Keratinocyte (primary cell): ENCODE measurements at regions not wholly inside any gene's neighbourhood (a gene's known extent, or its start where the extent isn't known, plus 50 kb on each side); places are given as distances from the start of the nearest gene placed in this dataset.

Experiments
- CTCF ChIP-seq, 3 experiments: IDR thresholded peaks in 1 of 3; conservative IDR thresholded peaks in 1 of 3; optimal IDR thresholded peaks in 1 of 3; 2 replicates in 2 of 3; 3 replicates in 1 of 3; pipeline versions ENCODE3 to v1.5.1; 2011; ENCODE audit warnings: low read length in 3 of 3, mild to moderate bottlenecking in 3 of 3, moderate library complexity in 2 of 3, control low read depth in 1 of 3, inconsistent platforms in 1 of 3; ENCODE audit not compliant: insufficient read depth in 2 of 3; ENCODE audit errors: extremely low read depth in 1 of 3
- EZH2 ChIP-seq: IDR thresholded peaks from one replicate; pipeline ENCODE4 v1.6.1; 2012; ENCODE audit warnings: inconsistent platforms, mild to moderate bottlenecking, low read length, moderate library complexity

GRCh38 chr4:106864231-106864630 is 171.9 kb downstream of the DKK2 start:
- no peak for TF ChIP-seq CTCF (optimal IDR thresholded peaks at IDR 0.05 in 1 of 3, IDR thresholded peaks at IDR 0.05 in 1 of 3, conservative IDR thresholded peaks at IDR 0.05 in 1 of 3; ENCODE audit: extremely low read depth in 1 of 3, insufficient read depth in 2 of 3, low read length in 3 of 3)
- no peak for TF ChIP-seq EZH2
